Ishikawa (cell line): ENCODE measurements at regions not wholly inside any gene's neighbourhood (a gene's known extent, or its start where the extent isn't known, plus 50 kb on each side); places are given as distances from the start of the nearest gene placed in this dataset.

Experiments
- CEBPB ChIP-seq: IDR thresholded peaks from 2 replicates; pipeline ENCODE4 v1.6.1; 2012
- CREB1 ChIP-seq: IDR thresholded peaks from 2 replicates; pipeline ENCODE4 v1.6.1; 2012; ENCODE audit warnings: low read depth
- EGR1 ChIP-seq: IDR thresholded peaks from 2 replicates; pipeline ENCODE4 v1.6.1; 2012
- EP300 ChIP-seq: IDR thresholded peaks from 2 replicates; pipeline ENCODE4 v1.6.1; 2012; ENCODE audit warnings: borderline replicate concordance
- FOXM1 ChIP-seq: IDR thresholded peaks from 2 replicates; pipeline ENCODE4 v1.6.1; 2012; ENCODE audit warnings: low read depth, borderline replicate concordance
- MAX ChIP-seq: IDR thresholded peaks from 2 replicates; pipeline ENCODE4 v1.6.1; 2012
- NFIC ChIP-seq: IDR thresholded peaks from 2 replicates; pipeline ENCODE4 v1.6.1; 2012
- RAD21 ChIP-seq: IDR thresholded peaks from 2 replicates; pipeline ENCODE4 v1.6.1; 2012; ENCODE audit warnings: low read depth
- REST ChIP-seq: IDR thresholded peaks from 2 replicates; pipeline ENCODE4 v1.6.1; 2012; ENCODE audit warnings: low read depth, mild to moderate bottlenecking
- TAF1 ChIP-seq: IDR thresholded peaks from 2 replicates; pipeline ENCODE4 v1.6.1; 2012; ENCODE audit warnings: low read depth, mild to moderate bottlenecking
- TCF12 ChIP-seq: IDR thresholded peaks from 2 replicates; pipeline ENCODE4 v1.6.1; 2012; ENCODE audit warnings: low read depth
- TEAD4 ChIP-seq: IDR thresholded peaks from 2 replicates; pipeline ENCODE4 v1.6.1; 2012
- USF1 ChIP-seq: IDR thresholded peaks from 2 replicates; pipeline ENCODE4 v1.6.1; 2012
- YY1 ChIP-seq: IDR thresholded peaks from 2 replicates; pipeline ENCODE4 v1.6.1; 2012; ENCODE audit warnings: low read depth
- ZBTB7A ChIP-seq: IDR thresholded peaks from 2 replicates; pipeline ENCODE4 v1.6.1; 2012; ENCODE audit warnings: low read depth

GRCh38 chr12:61072717-61073116, 1187.5 kb upstream of the USP15 start:
- no peak for TF ChIP-seq RAD21
- no peak for TF ChIP-seq NFIC
- TF ChIP-seq TAF1 = no peak
- no peak for TF ChIP-seq MAX
- no peak for TF ChIP-seq EGR1
- no peak for TF ChIP-seq FOXM1
- no peak for TF ChIP-seq YY1
- no peak for TF ChIP-seq REST
- no peak for TF ChIP-seq CREB1
- no peak for TF ChIP-seq USF1
- TF ChIP-seq CEBPB = no peak
- TF ChIP-seq TEAD4 = no peak
- no peak for TF ChIP-seq EP300
- TF ChIP-seq ZBTB7A = no peak
- no peak for TF ChIP-seq TCF12

- TF ChIP-seq FOXM1 (no peak), TEAD4 (no peak), EGR1 (no peak), ZBTB7A (no peak), CREB1 (no peak)
Observed at GRCh38 chr12:61095111-61095510, 1165.1 kb upstream of the USP15 start.

- TF ChIP-seq NFIC = no peak
- no peak for TF ChIP-seq USF1
- no peak for TF ChIP-seq CREB1
- no peak for TF ChIP-seq FOXM1
- no peak for TF ChIP-seq TAF1
- TF ChIP-seq EP300 = no peak
- no peak for TF ChIP-seq REST
- TF ChIP-seq CEBPB = no peak
- TF ChIP-seq TCF12 = no peak
- no peak for TF ChIP-seq ZBTB7A
- no peak for TF ChIP-seq MAX
- no peak for TF ChIP-seq YY1
- no peak for TF ChIP-seq EGR1
- TF ChIP-seq RAD21 = no peak
- no peak for TF ChIP-seq TEAD4
Observed at GRCh38 chr12:61098031-61098580, 1162.1 kb upstream of the USP15 start.

- TF ChIP-seq TCF12 (no peak), ZBTB7A (no peak), TEAD4 (no peak)
Observed at GRCh38 chr12:61107118-61107517, 1153.1 kb upstream of the USP15 start.

GRCh38 chr12:61111218-61111617, 1149.0 kb upstream of the USP15 start:
- TF ChIP-seq REST = no peak
- no peak for TF ChIP-seq USF1
- no peak for TF ChIP-seq EGR1
- no peak for TF ChIP-seq CREB1
- TF ChIP-seq ZBTB7A = no peak
- TF ChIP-seq YY1 = no peak
- TF ChIP-seq TCF12 = no peak
- no peak for TF ChIP-seq EP300
- no peak for TF ChIP-seq MAX
- TF ChIP-seq CEBPB = no peak
- TF ChIP-seq TAF1 = no peak
- TF ChIP-seq NFIC = no peak
- TF ChIP-seq RAD21 = no peak
- no peak for TF ChIP-seq FOXM1
- TF ChIP-seq TEAD4 = no peak
